HG03025 (cell line): ENCODE measurements at regions not wholly inside any gene's neighbourhood (a gene's known extent, or its start where the extent isn't known, plus 50 kb on each side); places are given as distances from the start of the nearest gene placed in this dataset.
"Not testable (repeated sequence)": the region's sequence is repeated elsewhere in the genome, so short reads cannot be mapped to it uniquely, and the experiment has no call there.

Experiments used
- ATAC-seq: cut with Tn5 transposase; IDR thresholded peaks from one replicate; pipeline ENCODE4 v1.9.1; 2021; ENCODE audit warnings: mild to moderate bottlenecking, moderate library complexity; ENCODE audit not compliant: unreplicated experiment, low FRiP score

GRCh38 chr14:81584495-81584894, 50.8 kb upstream of the SEL1L start:
- no peak for ATAC-seq

GRCh38 chr14:81589381-81590065, 55.9 kb upstream of the SEL1L start:
- no peak for ATAC-seq

GRCh38 chr14:81591266-81591665, 57.6 kb upstream of the SEL1L start:
- ATAC-seq: no peak

- ATAC-seq: no peak
Observed at GRCh38 chr14:81594012-81594411, 60.4 kb upstream of the SEL1L start.

- ATAC-seq: no peak
Observed at GRCh38 chr14:81605660-81606059, 72.0 kb upstream of the SEL1L start.

GRCh38 chr14:81613341-81614045, 79.8 kb upstream of the SEL1L start:
- no peak for ATAC-seq

- ATAC-seq: not testable (repeated sequence)
Observed at GRCh38 chr14:81614302-81614701, 80.6 kb upstream of the SEL1L start.

- ATAC-seq: no peak
Observed at GRCh38 chr14:81618695-81619094, 85.0 kb upstream of the SEL1L start.

GRCh38 chr14:81619816-81620215, 86.2 kb upstream of the SEL1L start:
- no peak for ATAC-seq

GRCh38 chr14:81623771-81624396, 90.2 kb upstream of the SEL1L start:
- ATAC-seq: not testable (repeated sequence)

GRCh38 chr14:81625343-81625742, 91.7 kb upstream of the SEL1L start:
- ATAC-seq: no peak

- ATAC-seq: no peak
Observed at GRCh38 chr14:81632157-81632556, 98.5 kb upstream of the SEL1L start.

GRCh38 chr14:81633496-81633895, 99.8 kb upstream of the SEL1L start:
- ATAC-seq: no peak

GRCh38 chr14:81637639-81638038, 104.0 kb upstream of the SEL1L start:
- no peak for ATAC-seq

GRCh38 chr14:81638656-81639280, 105.1 kb upstream of the SEL1L start:
- ATAC-seq: no peak

- ATAC-seq: no peak
Observed at GRCh38 chr14:81653626-81654025, 120.0 kb upstream of the SEL1L start.

GRCh38 chr14:81655423-81656314, 122.0 kb upstream of the SEL1L start:
- no peak for ATAC-seq

GRCh38 chr14:81656811-81657210, 123.2 kb upstream of the SEL1L start:
- no peak for ATAC-seq

GRCh38 chr14:81662066-81662465, 128.4 kb upstream of the SEL1L start:
- no peak for ATAC-seq

- no peak for ATAC-seq
Observed at GRCh38 chr14:81662570-81663197, 129.0 kb upstream of the SEL1L start.
